Ramos (cell line): ENCODE measurements at regions not wholly inside any gene's neighbourhood (a gene's known extent, or its start where the extent isn't known, plus 50 kb on each side); places are given as distances from the start of the nearest gene placed in this dataset.
"Not testable (repeated sequence)": the region's sequence is repeated elsewhere in the genome, so short reads cannot be mapped to it uniquely, and the experiment has no call there.

Experiments used
- in situ Hi-C: fragments of 300-500 bp; cut with MboI; formaldehyde crosslinking; loops from one replicate; pipeline ENCODE4 v1.14.3; 2022; ENCODE audit warnings: low sequenced_read_pairs; ENCODE audit not compliant: unreplicated experiment

DNA sequence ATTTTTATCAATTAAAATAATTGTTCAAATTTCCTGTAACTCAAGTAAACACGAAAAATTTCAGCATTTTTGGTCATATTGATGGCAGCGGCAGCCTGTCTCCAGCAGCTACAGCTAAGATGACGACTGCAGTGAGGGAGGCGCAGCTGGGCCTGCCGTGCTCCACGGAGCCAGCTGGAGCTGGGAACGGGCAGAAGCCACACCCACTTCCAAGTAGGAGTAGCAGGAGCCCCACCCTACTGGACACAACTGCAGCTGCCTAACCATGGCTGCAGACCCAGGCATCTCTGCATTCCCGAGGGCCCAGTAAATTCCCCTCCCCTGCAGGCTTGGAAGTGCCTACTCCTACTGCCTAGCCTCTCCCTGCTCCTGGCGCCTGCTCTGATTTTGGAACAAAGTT, 2031.7 kb downstream of the EFNA5 start:
- in situ Hi-C loops = no loop called here

DNA sequence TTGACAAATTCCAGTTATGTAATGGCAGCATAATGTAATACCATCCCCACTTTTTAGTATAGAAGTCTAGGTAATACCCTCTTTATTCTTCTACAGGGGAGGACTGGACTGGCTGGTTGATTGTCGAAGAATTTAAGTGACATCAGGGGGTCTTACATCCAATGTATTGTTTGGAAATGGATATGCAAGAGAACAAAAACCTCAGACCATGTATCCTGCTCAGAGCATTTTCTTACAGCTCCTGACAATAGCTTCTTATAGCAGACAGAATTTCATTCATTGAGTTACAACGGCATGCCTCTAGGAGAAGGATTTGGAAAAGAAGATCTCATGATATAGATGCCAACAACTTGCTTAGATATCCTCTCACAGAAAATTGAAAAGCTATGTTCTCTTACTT, 2032.3 kb downstream of the EFNA5 start:
- in situ Hi-C loops = no loop called here

DNA sequence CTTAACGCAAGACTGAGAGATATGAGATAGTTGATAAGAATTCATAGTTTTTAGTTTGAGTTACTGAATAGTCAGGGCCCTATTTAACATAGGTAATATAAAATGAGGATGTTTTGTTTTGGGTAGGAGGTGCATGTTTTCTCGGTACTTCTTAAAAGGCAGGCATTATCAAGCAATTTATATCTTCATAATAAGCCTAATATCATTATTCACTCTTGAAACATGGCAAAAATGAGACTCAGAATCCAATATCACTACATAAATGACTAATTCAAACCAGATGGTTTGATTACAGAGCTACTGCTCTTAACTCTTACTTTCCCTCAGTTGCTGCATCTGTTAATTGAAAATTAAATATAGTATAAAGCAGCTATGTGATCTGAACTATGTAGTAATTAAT, 2038.7 kb downstream of the EFNA5 start:
- in situ Hi-C loops = no loop called here

DNA sequence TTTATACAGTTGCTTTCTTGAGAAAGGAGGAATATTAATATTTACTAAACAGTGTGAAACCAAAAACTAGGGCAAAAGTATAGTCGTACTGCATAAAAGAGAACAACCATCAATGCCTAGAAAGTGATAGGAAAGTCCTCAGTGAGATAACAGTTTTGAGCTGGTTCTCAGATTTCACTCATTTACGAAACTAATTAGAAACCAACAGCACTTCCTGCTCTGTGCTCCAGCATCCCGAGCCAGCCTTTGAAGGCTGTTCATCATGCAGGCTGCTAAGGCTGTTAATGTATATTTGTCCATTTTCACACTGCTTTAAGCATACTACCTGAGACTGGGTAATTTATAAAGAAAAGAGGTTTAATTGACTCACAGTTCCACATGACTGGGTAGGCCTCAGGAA, 2039.9 kb downstream of the EFNA5 start:
- in situ Hi-C loops = no loop called here

DNA sequence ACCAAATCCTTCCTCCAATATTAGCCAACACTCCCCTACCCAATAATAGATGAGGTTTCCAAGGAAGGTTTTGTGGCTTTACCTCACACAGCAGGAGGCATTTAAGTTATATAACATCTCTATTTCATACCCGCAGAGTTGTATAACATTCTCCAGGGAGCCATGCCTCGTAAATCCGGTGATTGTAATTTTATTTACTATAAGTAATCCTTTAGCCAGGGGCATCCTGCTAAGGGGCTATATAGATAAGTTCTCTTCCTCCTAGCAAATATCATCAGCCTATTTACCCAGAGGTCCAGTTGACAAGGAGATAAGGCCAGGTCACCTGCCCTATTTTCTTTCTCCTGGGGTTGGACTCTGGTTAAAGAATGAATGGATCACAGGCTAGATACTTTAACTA, 2051.0 kb downstream of the EFNA5 start:
- in situ Hi-C loops = no loop called here

DNA sequence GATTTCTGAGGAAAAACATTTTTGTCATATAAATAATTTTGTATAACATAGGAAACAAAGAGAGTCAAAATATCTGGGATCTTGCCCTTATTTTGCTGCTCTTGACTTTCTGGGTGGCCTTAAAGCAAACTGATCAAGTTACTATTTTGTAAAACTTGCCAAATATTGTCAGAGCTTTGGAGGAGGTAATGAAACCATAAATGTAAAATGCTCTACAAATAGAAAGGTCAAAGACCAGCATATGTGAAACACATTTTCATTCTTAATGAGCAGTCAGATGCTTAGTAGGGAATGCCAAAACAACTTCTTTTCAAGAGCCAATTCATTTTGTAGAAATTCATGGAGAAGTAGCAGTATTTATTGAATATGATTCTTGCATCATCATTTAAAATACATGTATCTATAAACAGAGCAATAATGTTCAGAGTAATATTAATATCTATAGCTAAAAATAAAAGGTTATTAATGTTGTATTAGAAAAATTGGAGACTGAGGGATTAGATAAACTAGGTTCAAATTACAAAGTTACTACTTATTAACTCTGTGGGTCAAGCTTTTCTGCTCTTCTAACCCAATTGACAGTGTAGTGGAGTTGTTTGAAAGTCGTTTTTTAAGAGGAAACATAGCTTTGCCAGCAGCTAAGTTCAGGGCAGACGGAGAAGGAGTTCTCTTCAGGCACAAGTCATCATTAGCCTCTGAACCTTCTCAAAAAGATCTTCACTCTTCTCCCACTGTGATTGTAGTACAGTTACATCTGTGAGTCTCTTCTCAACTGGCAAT, 2053.1 kb downstream of the EFNA5 start:
- in situ Hi-C loops = no loop called here

DNA sequence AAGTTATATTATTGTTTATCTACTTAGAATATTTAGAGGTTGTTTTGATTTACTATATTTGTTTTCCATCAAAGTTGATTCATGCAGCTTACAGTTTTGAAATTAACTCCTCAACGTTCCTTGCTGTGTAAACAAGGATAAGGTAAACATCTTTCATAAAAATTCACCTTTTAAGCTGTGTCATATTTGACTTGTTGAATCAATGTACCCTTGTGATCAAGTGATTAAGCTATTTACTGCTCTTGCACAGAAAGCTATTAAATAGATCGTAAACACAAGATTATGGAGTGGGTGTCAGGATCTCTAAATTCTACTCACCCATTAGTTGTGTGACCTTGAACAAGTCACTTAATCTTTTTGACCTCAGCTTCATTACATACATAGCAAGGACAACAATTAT, 2054.0 kb upstream of the NUDT12 start:
- in situ Hi-C loops = no loop called here

DNA sequence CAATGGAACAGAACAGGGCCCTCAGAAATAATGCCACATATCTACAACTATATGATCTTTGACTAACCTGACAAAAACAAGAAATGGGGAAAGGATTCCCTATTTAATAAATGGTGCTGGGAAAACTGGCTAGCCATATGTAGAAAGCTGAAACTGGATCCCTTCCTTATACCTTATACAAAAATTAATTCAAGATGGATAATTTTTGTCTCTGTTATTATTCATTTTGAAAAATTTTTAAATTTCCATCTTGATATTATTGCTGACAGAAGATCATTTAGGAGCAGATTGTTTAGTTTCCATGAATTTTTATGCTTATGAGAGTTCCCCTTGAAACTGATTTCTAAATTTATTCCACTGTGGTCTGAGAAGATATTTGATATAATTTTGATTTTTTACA, 2039.8 kb upstream of the NUDT12 start:
- in situ Hi-C loops = not testable (repeated sequence)

DNA sequence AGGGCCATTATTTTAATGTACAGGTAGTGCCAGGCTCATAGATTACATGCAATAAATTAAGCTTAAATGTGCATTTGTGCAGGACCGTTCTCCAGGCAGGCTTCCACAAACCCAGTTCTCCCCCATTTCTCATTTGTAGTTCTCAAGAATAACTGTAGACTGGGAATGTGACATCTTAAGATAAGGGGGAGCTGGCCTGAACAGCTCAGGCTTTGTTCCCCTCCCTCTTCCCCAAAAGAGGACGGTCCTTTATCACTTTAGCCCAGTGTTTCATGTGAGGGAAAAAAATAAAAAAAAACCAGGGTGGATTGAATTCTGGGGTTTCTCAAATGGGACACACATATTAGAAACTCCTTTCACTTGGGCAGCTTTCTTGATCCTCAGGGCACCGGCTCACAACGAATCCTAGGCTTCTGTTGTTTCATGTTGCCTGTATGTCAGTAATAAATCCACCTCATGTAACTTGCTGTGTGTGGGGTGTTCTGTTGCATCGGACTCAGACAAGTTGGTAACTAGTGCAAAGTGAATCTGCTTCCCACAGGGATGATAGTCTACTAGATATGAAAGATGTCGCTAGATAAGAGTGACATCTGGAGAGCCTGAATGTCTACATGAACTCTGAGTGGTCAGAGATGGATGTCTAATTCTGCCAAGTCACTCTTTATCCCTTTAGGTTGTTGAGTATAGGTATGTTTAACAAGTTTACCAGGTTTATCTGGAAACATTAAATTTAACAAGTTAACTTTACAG, 2030.6 kb upstream of the NUDT12 start:
- in situ Hi-C loops = no loop called here

DNA sequence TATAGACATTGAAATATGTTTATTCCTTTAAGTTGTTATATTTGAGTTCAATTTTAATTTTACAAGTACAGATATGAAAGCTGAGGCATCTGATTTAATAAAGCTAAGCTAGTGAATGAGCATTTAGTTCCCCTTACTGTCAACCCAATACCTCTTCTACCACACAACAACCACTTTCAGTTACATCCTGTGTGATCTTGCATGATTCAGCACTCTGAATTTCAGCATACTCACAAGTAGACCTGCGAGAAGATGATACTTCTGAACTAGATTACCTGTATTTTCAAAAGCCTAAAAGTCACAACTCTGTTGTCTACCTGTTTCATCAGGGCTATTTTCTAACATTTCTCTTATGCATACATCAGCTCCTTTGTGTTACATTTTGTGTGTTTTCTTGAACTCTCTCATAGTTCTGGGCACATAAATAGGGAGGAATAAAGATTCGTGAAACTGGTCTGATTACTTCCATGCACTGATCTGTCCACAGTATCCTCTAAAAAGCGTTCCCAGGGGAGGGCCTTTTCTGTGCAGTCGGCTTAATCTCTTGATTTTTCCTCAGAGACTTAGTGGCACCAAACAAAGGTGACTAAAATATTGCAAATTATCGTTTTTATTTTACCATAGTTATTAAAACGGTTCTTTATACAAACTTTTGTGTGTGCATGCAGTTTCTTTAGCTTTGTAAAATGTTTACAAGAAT, 2025.5 kb upstream of the NUDT12 start:
- in situ Hi-C loops = no loop called here

DNA sequence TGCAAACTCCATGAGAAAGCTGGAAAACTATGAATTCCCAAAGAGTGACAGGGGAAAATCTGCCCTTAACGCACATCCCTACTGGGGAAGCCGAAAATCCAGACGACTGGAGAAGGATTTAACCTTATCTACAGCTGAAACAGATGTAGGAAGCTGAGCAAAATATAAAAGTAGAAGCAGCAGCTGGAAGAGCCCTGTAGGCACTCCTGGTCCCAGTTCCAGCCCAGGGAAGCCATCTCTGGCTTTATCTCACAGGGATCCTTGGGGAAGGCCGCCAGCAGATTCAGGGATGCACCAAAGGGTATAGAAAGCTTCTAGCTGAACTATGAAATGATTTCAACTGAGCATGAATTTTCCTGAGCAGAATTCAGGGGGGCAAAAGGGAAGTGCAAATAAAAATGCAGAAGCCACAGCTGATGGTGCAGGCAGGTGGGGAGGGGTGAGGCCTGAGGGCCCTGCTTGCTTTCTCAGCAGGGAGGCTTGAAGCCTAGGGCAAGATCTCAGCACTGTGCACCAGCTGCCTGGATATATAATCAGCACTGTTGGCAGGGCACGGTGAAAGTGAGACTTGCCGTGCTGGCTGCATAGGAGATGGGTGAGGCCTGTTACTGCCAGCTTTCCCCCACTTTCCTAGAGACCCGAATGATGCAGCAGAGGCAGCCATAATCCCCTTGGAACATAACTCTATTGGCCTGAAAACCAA, 2019.5 kb upstream of the NUDT12 start:
- in situ Hi-C loops = no loop called here

DNA sequence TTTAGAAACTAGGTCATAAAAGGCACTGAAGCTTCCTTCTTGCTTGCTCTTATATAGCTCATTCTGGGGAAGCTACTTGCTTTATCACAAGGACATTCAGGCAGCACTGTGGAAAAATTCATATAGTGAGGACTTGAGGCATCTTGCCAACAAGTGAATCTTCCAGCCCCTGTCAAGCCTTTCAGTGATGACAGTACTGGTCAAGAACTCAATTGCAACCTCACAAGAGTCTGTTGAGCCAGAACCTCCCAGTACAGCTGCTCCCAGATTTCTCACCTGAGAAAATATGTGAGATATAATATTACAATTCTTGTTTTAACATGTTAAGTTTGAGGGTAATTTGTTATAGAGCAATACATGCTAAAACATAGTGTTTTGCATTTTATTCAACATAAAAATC, 2011.0 kb upstream of the NUDT12 start:
- in situ Hi-C loops = no loop called here

DNA sequence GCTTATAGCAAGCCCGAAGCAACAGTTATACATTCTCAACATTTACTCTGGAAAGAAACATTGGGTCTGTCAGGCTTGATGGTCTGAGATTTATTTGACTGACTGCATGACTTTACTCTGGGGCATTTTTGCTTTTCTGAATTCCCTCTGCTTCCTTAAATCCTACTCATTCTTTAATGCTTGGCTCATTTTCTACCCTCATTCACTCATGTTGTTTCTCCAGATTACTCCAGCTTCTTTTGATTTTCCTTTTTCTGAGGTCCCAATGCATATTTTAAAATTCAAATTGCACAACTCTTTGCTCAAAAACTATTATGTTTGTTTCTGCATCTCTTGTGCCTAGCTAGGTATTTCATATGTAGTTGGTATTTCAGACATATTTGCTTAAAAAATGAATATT, 2002.9 kb upstream of the NUDT12 start:
- in situ Hi-C loops = no loop called here

DNA sequence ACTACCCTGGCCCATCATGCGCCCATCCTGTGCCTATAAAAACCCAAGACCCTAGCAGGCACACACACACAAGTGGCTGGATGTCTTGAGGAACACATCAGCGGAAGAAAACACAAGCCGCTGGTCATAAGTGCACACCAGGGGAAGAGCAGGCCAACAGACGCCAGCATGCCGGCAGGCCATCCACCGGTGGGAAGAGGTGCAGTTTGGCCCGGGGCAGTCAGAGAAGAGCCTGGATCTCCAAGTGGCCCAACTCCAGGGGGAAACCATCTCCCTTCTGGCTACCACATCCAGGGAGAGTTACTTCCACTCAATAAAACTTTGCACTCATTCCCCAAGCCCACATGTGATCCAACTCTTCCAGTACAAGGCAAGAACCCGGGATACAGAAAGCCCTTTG, 2001.3 kb upstream of the NUDT12 start:
- in situ Hi-C loops = no loop called here

DNA sequence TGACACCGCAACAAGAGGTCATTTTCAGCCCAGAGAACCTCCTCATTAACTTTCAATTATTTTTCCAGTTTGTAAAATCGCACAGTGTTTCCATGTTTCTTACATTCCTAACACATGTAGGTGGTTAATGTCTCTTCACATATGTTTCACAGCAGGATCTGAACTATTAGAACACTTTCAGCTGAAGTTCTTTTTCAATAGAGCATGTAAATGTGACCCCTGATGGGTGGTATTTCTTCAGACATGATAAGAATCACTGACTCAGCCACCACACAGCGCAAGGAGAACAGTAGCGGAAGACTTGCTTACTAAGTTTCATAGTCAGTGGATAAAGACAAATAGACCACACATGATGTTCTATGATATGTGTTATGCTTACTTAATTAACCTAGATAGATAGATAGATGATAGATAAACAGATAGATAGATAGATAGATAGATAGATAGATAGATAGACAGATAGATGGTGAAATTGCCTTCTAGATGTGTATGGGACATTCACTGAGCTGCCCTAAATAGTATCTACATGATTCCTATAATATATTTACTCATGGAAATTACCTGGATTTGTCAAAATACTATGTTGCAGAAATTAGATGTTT, 1992.1 kb upstream of the NUDT12 start:
- in situ Hi-C loops = no loop called here

DNA sequence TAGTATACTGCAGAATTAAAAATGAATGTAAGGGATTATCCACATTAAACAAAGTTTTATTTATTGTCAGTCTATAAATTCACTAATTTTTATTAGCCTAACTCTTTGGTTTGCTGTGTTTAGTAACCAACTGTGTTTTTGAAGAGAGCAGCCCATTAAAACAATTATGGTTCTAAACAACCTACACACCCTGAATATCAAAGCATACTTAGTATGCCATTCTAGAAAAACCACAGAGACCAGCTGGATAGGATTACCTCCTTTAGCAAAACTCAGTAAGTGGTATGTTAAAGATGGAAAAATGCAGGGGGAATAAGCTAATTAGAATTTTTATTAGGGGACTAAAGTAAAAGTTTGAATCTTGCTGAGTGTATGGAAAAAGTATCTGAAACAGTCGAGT, 1981.7 kb upstream of the NUDT12 start:
- in situ Hi-C loops = no loop called here

DNA sequence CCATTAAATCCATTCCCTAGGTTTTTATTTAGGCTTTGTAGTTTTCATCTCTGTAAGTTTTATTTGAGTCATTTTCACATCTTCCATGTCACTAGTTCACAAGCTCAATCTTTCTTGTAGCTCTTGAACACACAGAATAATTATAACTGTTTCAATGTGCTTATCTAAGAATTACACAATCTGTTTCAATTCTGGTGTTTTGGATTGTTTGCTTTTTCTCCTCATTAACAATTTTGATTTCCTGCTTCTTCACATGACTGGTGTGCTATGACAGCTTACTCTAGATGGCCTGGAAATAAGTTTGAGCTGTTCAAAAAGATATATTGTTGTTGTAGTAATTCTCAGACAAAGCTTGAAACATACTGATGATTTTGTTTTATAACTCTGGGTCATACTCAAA, 1974.1 kb upstream of the NUDT12 start:
- in situ Hi-C loops = no loop called here

DNA sequence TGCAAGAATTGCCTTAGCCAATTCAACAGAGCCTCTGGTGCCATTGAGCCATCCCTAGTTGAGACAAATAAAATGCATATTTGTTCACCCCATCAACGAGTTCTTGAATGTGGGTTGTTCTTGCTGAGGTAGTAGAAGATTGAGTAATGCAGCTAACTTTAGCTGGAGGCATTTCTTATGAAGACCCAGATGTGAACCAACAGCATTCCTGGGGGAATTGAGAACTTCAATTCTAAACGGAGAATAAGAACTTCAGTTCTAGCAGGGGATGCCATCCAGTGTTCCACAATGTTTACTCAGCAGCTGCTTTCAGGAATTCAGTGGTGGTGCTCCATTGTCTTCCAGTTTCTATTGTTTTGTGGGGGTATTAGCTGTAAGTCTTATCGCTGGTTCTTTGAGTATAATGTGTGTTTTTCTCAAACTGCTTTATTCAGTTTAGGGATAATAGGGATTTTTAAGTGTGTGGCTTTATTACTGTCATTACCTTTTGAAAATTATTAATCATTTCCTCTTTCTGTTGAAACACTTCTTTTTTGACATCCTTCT, 1968.2 kb upstream of the NUDT12 start:
- in situ Hi-C loops = no loop called here

DNA sequence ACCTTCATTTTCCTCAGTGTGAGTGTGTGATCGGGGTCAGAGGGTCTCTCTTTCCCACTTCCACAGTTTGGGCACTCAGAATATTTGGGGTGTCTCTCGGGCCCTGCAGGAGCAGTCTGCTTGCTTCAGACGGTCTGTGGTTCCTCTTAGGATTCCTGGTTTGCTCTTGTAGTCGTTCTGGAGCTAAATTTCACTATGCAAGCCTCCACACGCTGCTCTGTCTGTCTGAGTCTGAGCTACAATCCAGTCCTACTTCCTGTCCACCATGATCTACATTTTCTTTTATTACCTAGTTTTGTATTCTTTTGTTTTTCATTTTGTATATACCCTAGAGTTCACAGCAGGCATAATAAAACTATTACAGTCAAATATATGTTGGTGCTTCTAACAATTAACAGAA, 1967.3 kb upstream of the NUDT12 start:
- in situ Hi-C loops = no loop called here

DNA sequence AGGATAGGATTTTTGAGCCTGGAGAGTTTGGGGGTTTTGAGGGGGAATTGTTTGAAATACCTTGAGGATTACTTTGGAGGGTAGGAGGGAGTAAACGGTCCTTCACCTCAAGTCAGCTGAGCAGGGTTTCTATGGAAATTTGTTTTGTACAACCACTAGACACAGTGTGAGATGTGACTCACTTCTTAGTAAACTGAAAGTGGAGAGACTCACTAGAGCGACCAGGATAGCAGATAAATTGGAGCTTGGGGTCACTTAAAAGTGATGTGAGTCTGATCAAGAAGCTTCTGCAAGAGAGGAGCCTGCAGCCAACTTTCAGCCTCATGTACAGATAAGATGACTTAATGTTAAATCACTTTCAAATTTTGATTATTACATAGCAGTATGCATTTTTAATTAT, 1945.9 kb upstream of the NUDT12 start:
- in situ Hi-C loops = no loop called here
